ENCODE measurements at regions not wholly inside any gene's neighbourhood (a gene's known extent, or its start where the extent isn't known, plus 50 kb on each side); places are given as distances from the start of the nearest gene placed in this dataset.

- H3K9ac ChIP-seq (ENCODE audit: low read depth in 1 of 2, low read length in 2 of 2): no peak overlapping the region
- H3K4me1 ChIP-seq (ENCODE audit: control insufficient read depth in 4 of 4, insufficient read depth in 4 of 4, low read length in 3 of 4): no peaks in the 10 kb centered on the region
- no peak overlapping the region for H3K27ac ChIP-seq (ENCODE audit: low read depth in 1 of 2, low read length in 2 of 2)
- 86% methylated on average over 4 of the region's 4 CpGs for WGBS
- H3K36me3 ChIP-seq (ENCODE audit: control insufficient read depth in 4 of 4, insufficient read depth in 3 of 4, low read depth in 1 of 4, low read length in 3 of 4): no peaks in the 10 kb centered on the region
- H3K4me3 ChIP-seq (ENCODE audit: low read depth in 1 of 3, low read length in 3 of 3): no peak overlapping the region
- no peak for DNase-seq (ENCODE audit: low spot score)
- H3K27me3 ChIP-seq (ENCODE audit: control insufficient read depth in 4 of 4, insufficient read depth in 4 of 4, low read length in 3 of 4): no peaks in the 10 kb centered on the region
- H3K9me3 ChIP-seq (ENCODE audit: control insufficient read depth in 4 of 4, low read length in 3 of 4): no peaks in the 10 kb centered on the region
- no peak for TF ChIP-seq HNF4A (conservative IDR thresholded peaks at IDR 0.05)
- TF ChIP-seq FOXA2 (IDR thresholded peaks at IDR 0.05): no peak
- TF ChIP-seq SP1 (IDR thresholded peaks at IDR 0.05): no peak
- no peak for TF ChIP-seq HNF4G (IDR thresholded peaks at IDR 0.05)
- TF ChIP-seq REST (IDR thresholded peaks at IDR 0.05): no peak
- TF ChIP-seq CTCF (IDR thresholded peaks at IDR 0.05; ENCODE audit: low read depth, low read length, missing input control): no peak
- TF ChIP-seq NR2F2 (IDR thresholded peaks at IDR 0.05): no peak
- no peak for TF ChIP-seq ATF3 (IDR thresholded peaks at IDR 0.05)
- no peak for TF ChIP-seq FOXA1 (IDR thresholded peaks at IDR 0.05)
- no peak for TF ChIP-seq YY1 (IDR thresholded peaks at IDR 0.05)
- no peak for TF ChIP-seq MAX (IDR thresholded peaks at IDR 0.05)
- no peak for TF ChIP-seq RAD21 (IDR thresholded peaks at IDR 0.05)
- TF ChIP-seq TAF1 (conservative IDR thresholded peaks at IDR 0.05): no peak
- no peak for TF ChIP-seq JUND (IDR thresholded peaks at IDR 0.05)
- no peak for TF ChIP-seq ZBTB33 (IDR thresholded peaks at IDR 0.05)
- no peak for TF ChIP-seq GABPA (IDR thresholded peaks at IDR 0.05 in 1 of 2, conservative IDR thresholded peaks at IDR 0.05 in 1 of 2)
These were observed 433.6 kb downstream of the HAPSTR1 start for GRCh38 chr16:9525037-9525436.

- TF ChIP-seq REST (IDR thresholded peaks at IDR 0.05) (no peak), MAX (IDR thresholded peaks at IDR 0.05) (no peak), NR2F2 (IDR thresholded peaks at IDR 0.05) (no peak), RAD21 (IDR thresholded peaks at IDR 0.05) (no peak), YY1 (IDR thresholded peaks at IDR 0.05) (no peak), ATF3 (IDR thresholded peaks at IDR 0.05) (no peak), GABPA (IDR thresholded peaks at IDR 0.05 in 1 of 2, conservative IDR thresholded peaks at IDR 0.05 in 1 of 2) (no peak), RXRA (IDR thresholded peaks at IDR 0.05) (no peak), EGR1 (IDR thresholded peaks at IDR 0.05; ENCODE audit: low read depth in 2 of 2) (no peak), ZBTB33 (IDR thresholded peaks at IDR 0.05) (no peak)
- no peak for DNase-seq (ENCODE audit: low spot score)
- Histone ChIP-seq H3K9me3 (ENCODE audit: control insufficient read depth in 4 of 4, low read length in 3 of 4) (no peaks in the 10 kb centered on the region), H3K4me1 (ENCODE audit: control insufficient read depth in 4 of 4, insufficient read depth in 4 of 4, low read length in 3 of 4) (no peaks in the 10 kb centered on the region), H3K9ac (ENCODE audit: low read depth in 1 of 2, low read length in 2 of 2) (no peak overlapping the region), H3K4me3 (ENCODE audit: low read depth in 1 of 3, low read length in 3 of 3) (no peak overlapping the region), H3K27ac (ENCODE audit: low read depth in 1 of 2, low read length in 2 of 2) (no peak overlapping the region), H3K36me3 (ENCODE audit: control insufficient read depth in 4 of 4, insufficient read depth in 3 of 4, low read depth in 1 of 4, low read length in 3 of 4) (no peaks in the 10 kb centered on the region), H3K27me3 (ENCODE audit: control insufficient read depth in 4 of 4, insufficient read depth in 4 of 4, low read length in 3 of 4) (no peaks in the 10 kb centered on the region)
- WGBS: 72% methylated on average over 4 of the region's 4 CpGs
These were observed 435.3 kb downstream of the HAPSTR1 start for GRCh38 chr16:9526791-9527190.

Data from liver (tissue), 8 donors.